ENCODE measurements at regions not wholly inside any gene's neighbourhood (a gene's known extent, or its start where the extent isn't known, plus 50 kb on each side); places are given as distances from the start of the nearest gene placed in this dataset.
A peak's percentile ranks its signal among the peaks of the same experiment; 100 is the strongest.

GRCh38 chr18:3340015-3340681, 78.2 kb downstream of the MYL12B start:
- no peak for TF ChIP-seq CTCF (conservative IDR thresholded peaks at IDR 0.05; ENCODE audit: low read length)
- DNase-seq (ENCODE audit: low read depth) = no peak
- no peak overlapping the region for H3K4me3 ChIP-seq (ENCODE audit: low read length)

GRCh38 chr18:3340682-3341097, 78.8 kb downstream of the MYL12B start:
- no peak overlapping the region for H3K4me3 ChIP-seq (ENCODE audit: low read length)
- DNase-seq (ENCODE audit: low read depth) = no peak
- TF ChIP-seq CTCF (conservative IDR thresholded peaks at IDR 0.05; ENCODE audit: low read length) = no peak

GRCh38 chr18:3342628-3343027, 80.7 kb downstream of the MYL12B start:
- H3K4me3 ChIP-seq (ENCODE audit: low read length) = no peak overlapping the region
- DNase-seq (ENCODE audit: low read depth) = no peak
- no peak for TF ChIP-seq CTCF (conservative IDR thresholded peaks at IDR 0.05; ENCODE audit: low read length)

- TF ChIP-seq CTCF (conservative IDR thresholded peaks at IDR 0.05; ENCODE audit: low read length) = no peak
- peak; percentile 30 for DNase-seq (ENCODE audit: low read depth)
- no peak overlapping the region for H3K4me3 ChIP-seq (ENCODE audit: low read length)
Measured at GRCh38 chr18:3345452-3345851, 83.5 kb downstream of the MYL12B start.

GRCh38 chr18:3345885-3346284, 84.0 kb downstream of the MYL12B start:
- DNase-seq (ENCODE audit: low read depth) = no peak
- H3K4me3 ChIP-seq (ENCODE audit: low read length) = no peak overlapping the region
- no peak for TF ChIP-seq CTCF (conservative IDR thresholded peaks at IDR 0.05; ENCODE audit: low read length)

GRCh38 chr18:3346487-3346886, 84.6 kb downstream of the MYL12B start:
- no peak for TF ChIP-seq CTCF (conservative IDR thresholded peaks at IDR 0.05; ENCODE audit: low read length)
- no peak overlapping the region for H3K4me3 ChIP-seq (ENCODE audit: low read length)
- DNase-seq (ENCODE audit: low read depth) = no peak

- no peak for DNase-seq (ENCODE audit: low read depth)
- no peak for TF ChIP-seq CTCF (conservative IDR thresholded peaks at IDR 0.05; ENCODE audit: low read length)
- H3K4me3 ChIP-seq (ENCODE audit: low read length) = no peak overlapping the region
Measured at GRCh38 chr18:3347286-3347803, 85.4 kb downstream of the MYL12B start.
